ENCODE measurements at regions not wholly inside any gene's neighbourhood (a gene's known extent, or its start where the extent isn't known, plus 50 kb on each side); places are given as distances from the start of the nearest gene placed in this dataset.

DNA sequence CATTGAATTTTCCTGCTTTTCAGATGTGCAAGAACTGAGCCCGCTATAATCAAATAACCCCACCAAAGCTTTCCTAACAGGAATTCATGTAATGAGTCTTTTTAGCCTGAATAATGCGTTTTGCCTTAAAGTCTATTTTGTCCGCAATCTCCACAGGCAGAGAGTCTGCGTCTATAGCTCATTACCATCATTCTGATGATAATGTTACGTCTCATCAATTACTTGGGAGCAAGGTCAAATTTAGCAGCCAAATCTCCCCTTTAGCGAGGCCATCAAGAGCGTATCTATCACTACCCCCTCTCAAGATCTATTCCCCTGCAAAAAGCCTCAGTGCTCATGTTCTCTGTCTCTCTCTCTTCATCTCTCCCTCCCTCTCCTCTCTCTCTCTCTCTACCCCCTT lies 416.1 kb downstream of the ZSWIM6 start:
- ATAC-seq = no peak
- TF ChIP-seq ESRRG (CRISPR knock-in tag; IDR thresholded peaks at IDR 0.05) (no peak), ZNF70 (CRISPR knock-in tag; IDR thresholded peaks at IDR 0.05) (no peak), ZFP30 (CRISPR knock-in tag; IDR thresholded peaks at IDR 0.05) (no peak), ARNTL (CRISPR knock-in tag; IDR thresholded peaks at IDR 0.05; ENCODE audit: borderline replicate concordance, low read depth) (no peak), ISL1 (CRISPR knock-in tag; IDR thresholded peaks at IDR 0.05) (no peak), TCF4 (CRISPR knock-in tag; IDR thresholded peaks at IDR 0.05; ENCODE audit: borderline replicate concordance) (no peak), GLIS3 (CRISPR knock-in tag; IDR thresholded peaks at IDR 0.05) (no peak), OSR1 (CRISPR knock-in tag; IDR thresholded peaks at IDR 0.05) (no peak), ZNF8 (CRISPR knock-in tag; IDR thresholded peaks at IDR 0.05) (no peak)
- TF ChIP-seq, protein P1, sequence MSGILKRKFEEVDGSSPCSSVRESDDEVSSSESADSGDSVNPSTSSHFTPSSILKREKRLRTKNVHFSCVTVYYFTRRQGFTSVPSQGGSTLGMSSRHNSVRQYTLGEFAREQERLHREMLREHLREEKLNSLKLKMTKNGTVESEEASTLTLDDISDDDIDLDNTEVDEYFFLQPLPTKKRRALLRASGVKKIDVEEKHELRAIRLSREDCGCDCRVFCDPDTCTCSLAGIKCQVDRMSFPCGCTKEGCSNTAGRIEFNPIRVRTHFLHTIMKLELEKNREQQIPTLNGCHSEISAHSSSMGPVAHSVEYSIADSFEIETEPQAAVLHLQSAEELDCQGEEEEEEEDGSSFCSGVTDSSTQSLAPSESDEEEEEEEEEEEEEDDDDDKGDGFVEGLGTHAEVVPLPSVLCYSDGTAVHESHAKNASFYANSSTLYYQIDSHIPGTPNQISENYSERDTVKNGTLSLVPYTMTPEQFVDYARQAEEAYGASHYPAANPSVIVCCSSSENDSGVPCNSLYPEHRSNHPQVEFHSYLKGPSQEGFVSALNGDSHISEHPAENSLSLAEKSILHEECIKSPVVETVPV (CRISPR knock-in tag; IDR thresholded peaks at IDR 0.05) = no peak
- TF ChIP-seq, protein P2, sequence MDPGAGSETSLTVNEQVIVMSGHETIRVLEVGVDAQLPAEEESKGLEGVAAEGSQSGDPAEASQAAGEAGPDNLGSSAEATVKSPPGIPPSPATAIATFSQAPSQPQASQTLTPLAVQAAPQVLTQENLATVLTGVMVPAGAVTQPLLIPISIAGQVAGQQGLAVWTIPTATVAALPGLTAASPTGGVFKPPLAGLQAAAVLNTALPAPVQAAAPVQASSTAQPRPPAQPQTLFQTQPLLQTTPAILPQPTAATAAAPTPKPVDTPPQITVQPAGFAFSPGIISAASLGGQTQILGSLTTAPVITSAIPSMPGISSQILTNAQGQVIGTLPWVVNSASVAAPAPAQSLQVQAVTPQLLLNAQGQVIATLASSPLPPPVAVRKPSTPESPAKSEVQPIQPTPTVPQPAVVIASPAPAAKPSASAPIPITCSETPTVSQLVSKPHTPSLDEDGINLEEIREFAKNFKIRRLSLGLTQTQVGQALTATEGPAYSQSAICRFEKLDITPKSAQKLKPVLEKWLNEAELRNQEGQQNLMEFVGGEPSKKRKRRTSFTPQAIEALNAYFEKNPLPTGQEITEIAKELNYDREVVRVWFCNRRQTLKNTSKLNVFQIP (CRISPR knock-in tag; IDR thresholded peaks at IDR 0.05; ENCODE audit: borderline replicate concordance, low read depth) = no peak
- TF ChIP-seq, protein P3, sequence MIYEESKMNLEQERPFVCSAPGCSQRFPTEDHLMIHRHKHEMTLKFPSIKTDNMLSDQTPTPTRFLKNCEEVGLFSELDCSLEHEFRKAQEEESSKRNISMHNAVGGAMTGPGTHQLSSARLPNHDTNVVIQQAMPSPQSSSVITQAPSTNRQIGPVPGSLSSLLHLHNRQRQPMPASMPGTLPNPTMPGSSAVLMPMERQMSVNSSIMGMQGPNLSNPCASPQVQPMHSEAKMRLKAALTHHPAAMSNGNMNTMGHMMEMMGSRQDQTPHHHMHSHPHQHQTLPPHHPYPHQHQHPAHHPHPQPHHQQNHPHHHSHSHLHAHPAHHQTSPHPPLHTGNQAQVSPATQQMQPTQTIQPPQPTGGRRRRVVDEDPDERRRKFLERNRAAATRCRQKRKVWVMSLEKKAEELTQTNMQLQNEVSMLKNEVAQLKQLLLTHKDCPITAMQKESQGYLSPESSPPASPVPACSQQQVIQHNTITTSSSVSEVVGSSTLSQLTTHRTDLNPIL (CRISPR knock-in tag; IDR thresholded peaks at IDR 0.05; ENCODE audit: low read depth) = no peak
- TF ChIP-seq, protein P4, sequence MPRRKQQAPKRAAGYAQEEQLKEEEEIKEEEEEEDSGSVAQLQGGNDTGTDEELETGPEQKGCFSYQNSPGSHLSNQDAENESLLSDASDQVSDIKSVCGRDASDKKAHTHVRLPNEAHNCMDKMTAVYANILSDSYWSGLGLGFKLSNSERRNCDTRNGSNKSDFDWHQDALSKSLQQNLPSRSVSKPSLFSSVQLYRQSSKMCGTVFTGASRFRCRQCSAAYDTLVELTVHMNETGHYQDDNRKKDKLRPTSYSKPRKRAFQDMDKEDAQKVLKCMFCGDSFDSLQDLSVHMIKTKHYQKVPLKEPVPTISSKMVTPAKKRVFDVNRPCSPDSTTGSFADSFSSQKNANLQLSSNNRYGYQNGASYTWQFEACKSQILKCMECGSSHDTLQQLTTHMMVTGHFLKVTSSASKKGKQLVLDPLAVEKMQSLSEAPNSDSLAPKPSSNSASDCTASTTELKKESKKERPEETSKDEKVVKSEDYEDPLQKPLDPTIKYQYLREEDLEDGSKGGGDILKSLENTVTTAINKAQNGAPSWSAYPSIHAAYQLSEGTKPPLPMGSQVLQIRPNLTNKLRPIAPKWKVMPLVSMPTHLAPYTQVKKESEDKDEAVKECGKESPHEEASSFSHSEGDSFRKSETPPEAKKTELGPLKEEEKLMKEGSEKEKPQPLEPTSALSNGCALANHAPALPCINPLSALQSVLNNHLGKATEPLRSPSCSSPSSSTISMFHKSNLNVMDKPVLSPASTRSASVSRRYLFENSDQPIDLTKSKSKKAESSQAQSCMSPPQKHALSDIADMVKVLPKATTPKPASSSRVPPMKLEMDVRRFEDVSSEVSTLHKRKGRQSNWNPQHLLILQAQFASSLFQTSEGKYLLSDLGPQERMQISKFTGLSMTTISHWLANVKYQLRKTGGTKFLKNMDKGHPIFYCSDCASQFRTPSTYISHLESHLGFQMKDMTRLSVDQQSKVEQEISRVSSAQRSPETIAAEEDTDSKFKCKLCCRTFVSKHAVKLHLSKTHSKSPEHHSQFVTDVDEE (CRISPR knock-in tag; IDR thresholded peaks at IDR 0.05) = no peak

DNA sequence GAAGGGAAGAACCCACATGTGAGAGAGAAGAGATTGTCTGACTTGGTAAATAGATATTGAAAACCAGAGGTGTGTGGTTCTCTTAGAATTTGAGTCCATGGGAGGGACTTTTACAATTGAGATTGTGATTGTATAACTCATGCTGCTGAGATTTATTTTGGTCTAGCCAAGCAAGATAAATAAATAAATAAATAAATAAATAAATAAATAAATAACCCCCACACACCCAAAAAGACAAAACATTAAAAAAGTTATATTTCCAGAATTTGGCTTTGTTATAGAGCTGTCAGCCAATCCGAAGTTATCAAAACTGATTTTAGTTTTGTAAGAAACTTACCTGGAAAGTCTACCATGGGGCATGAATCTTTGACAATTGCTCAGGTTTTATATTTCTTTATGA lies 416.6 kb downstream of the ZSWIM6 start:
- TF ChIP-seq ZNF565 (CRISPR knock-in tag; conservative IDR thresholded peaks at IDR 0.05; ENCODE audit: low read depth) (no peak), RARB (CRISPR knock-in tag; IDR thresholded peaks at IDR 0.05) (no peak), TCF4 (CRISPR knock-in tag; IDR thresholded peaks at IDR 0.05; ENCODE audit: borderline replicate concordance) (no peak), ZFP3 (CRISPR knock-in tag; IDR thresholded peaks at IDR 0.05) (no peak), TOX (CRISPR knock-in tag; IDR thresholded peaks at IDR 0.05; ENCODE audit: borderline replicate concordance) (no peak), ZC3H10 (CRISPR knock-in tag; IDR thresholded peaks at IDR 0.05) (no peak), SNAI2 (CRISPR knock-in tag; IDR thresholded peaks at IDR 0.05) (no peak), CSDC2 (CRISPR knock-in tag; IDR thresholded peaks at IDR 0.05) (no peak), ARNTL (CRISPR knock-in tag; IDR thresholded peaks at IDR 0.05; ENCODE audit: borderline replicate concordance, low read depth) (no peak), ZFP30 (CRISPR knock-in tag; IDR thresholded peaks at IDR 0.05) (no peak), ISL1 (CRISPR knock-in tag; IDR thresholded peaks at IDR 0.05) (no peak)
- TF ChIP-seq, protein P5, sequence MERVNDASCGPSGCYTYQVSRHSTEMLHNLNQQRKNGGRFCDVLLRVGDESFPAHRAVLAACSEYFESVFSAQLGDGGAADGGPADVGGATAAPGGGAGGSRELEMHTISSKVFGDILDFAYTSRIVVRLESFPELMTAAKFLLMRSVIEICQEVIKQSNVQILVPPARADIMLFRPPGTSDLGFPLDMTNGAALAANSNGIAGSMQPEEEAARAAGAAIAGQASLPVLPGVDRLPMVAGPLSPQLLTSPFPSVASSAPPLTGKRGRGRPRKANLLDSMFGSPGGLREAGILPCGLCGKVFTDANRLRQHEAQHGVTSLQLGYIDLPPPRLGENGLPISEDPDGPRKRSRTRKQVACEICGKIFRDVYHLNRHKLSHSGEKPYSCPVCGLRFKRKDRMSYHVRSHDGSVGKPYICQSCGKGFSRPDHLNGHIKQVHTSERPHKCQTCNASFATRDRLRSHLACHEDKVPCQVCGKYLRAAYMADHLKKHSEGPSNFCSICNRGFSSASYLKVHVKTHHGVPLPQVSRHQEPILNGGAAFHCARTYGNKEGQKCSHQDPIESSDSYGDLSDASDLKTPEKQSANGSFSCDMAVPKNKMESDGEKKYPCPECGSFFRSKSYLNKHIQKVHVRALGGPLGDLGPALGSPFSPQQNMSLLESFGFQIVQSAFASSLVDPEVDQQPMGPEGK (CRISPR knock-in tag; IDR thresholded peaks at IDR 0.05; ENCODE audit: borderline replicate concordance) = no peak
- TF ChIP-seq, protein P1 (CRISPR knock-in tag; IDR thresholded peaks at IDR 0.05) = no peak
- no peak for ATAC-seq
